ENCODE measurements at regions not wholly inside any gene's neighbourhood (a gene's known extent, or its start where the extent isn't known, plus 50 kb on each side); places are given as distances from the start of the nearest gene placed in this dataset.

- no peak overlapping the region for H2AFZ ChIP-seq (ENCODE audit: low read depth, low read length, poor library complexity, severe bottlenecking)
- H3K79me2 ChIP-seq (ENCODE audit: insufficient read depth, low read length), result no peaks in the 10 kb centered on the region
- no peak overlapping the region for H3K27ac ChIP-seq (ENCODE audit: low read depth, low read length)
- TF ChIP-seq EGR1 (IDR thresholded peaks at IDR 0.05; ENCODE audit: low read depth) (no peak), FOSL1 (IDR thresholded peaks at IDR 0.05; ENCODE audit: low read depth) (no peak), ZFX (IDR thresholded peaks at IDR 0.05) (no peak), RAD21 (IDR thresholded peaks at IDR 0.05; ENCODE audit: low read depth) (no peak), TCF7L2 (IDR thresholded peaks at IDR 0.05; ENCODE audit: borderline replicate concordance, extremely low read depth, insufficient read depth, insufficient read length) (no peak), CTCF (IDR thresholded peaks at IDR 0.05 in 2 of 3, conservative IDR thresholded peaks at IDR 0.05 in 1 of 3; ENCODE audit: borderline replicate concordance in 1 of 3, insufficient read depth in 1 of 3, low read depth in 2 of 3, low read length in 2 of 3) (no peak), EZH2 (IDR thresholded peaks at IDR 0.05) (no peak), POLR2A (IDR thresholded peaks at IDR 0.05; ENCODE audit: borderline replicate concordance, extremely low read depth, insufficient read depth, insufficient read length) (no peak), CEBPB (IDR thresholded peaks at IDR 0.05; ENCODE audit: low read depth) (no peak), SIN3A (IDR thresholded peaks at IDR 0.05; ENCODE audit: low read depth) (no peak)
- no peaks in the 10 kb centered on the region for H3K27me3 ChIP-seq (ENCODE audit: insufficient read depth, low read length)
- DNase-seq (ENCODE audit: low read depth, low spot score) (no peak), ATAC-seq (no peak)
- CTCF ChIA-PET, result no interaction called here
- no peaks in the 10 kb centered on the region for H3K36me3 ChIP-seq (ENCODE audit: control insufficient read depth in 1 of 2, insufficient read depth in 2 of 2, low read length in 2 of 2)
- H3K4me1 ChIP-seq (ENCODE audit: control insufficient read depth in 1 of 2, insufficient read depth in 2 of 2, low read length in 2 of 2), result no peaks in the 10 kb centered on the region
- POLR2A ChIA-PET, result no interaction called here
- H3K9ac ChIP-seq (ENCODE audit: low read length), result no peak overlapping the region
- RAD21 ChIA-PET (ENCODE audit: low non-redundant PET in 1 of 2, low total read pairs in 2 of 2, uncharacterized antibody in 2 of 2, unreplicated experiment in 2 of 2), result no interaction called here
- no peaks in the 10 kb centered on the region for H4K20me1 ChIP-seq (ENCODE audit: insufficient read depth)
- BruUV-seq (replicated peaks), result no TSS peak
- no peaks in the 10 kb centered on the region for H3K9me3 ChIP-seq (ENCODE audit: control insufficient read depth in 1 of 2, insufficient read depth in 1 of 2, low read depth in 1 of 2, low read length in 2 of 2)
- no peak overlapping the region for H3K4me3 ChIP-seq (replicated peaks in 1 of 2; ENCODE audit: low read depth in 1 of 2, low read length in 2 of 2)
- no peak overlapping the region for H3K4me2 ChIP-seq (ENCODE audit: low read length)
- H3K9me2 ChIP-seq (ENCODE audit: insufficient read depth), result no peaks in the 10 kb centered on the region
- intact Hi-C loops (cut with micrococcal nuclease), result no loop called here
Measured at GRCh38 chr3:193769437-193769836, 176.4 kb downstream of the OPA1 start.
